GM18505 (cell line): ENCODE measurements at regions not wholly inside any gene's neighbourhood (a gene's known extent, or its start where the extent isn't known, plus 50 kb on each side); places are given as distances from the start of the nearest gene placed in this dataset.
"Not testable (repeated sequence)": the region's sequence is repeated elsewhere in the genome, so short reads cannot be mapped to it uniquely, and the experiment has no call there.

Source experiments
- ATAC-seq: cut with Tn5 transposase; IDR thresholded peaks from one replicate; pipeline ENCODE4 v1.9.1; 2021; ENCODE audit not compliant: unreplicated experiment
- POLR2A ChIP-seq: IDR thresholded peaks from 4 replicates; pipeline ENCODE4 v1.6.1; 2011; ENCODE audit warnings: borderline replicate concordance; ENCODE audit not compliant: insufficient read depth, insufficient read length; ENCODE audit errors: extremely low read depth

DNA sequence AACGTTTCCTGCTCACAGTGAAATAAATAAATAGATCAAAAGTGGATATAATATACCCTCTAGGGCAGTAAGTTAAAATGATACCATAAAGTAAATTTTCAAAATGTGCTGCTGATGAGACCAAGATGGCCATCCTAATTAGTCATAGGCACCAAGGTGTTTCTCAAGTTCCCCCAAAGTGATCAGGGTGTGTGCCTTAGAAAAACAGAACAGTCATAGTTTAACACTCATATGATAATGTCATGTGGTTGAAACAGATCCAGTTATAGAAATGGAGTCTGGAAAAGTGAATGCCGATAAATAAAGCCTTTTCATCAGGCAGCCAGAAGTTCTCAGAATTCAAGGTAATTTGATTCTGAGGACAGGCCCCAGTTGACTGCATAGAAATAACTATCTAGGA lies 161.5 kb upstream of the CDKN2B start:
- no peak for TF ChIP-seq POLR2A
- ATAC-seq = peak; percentile 26

DNA sequence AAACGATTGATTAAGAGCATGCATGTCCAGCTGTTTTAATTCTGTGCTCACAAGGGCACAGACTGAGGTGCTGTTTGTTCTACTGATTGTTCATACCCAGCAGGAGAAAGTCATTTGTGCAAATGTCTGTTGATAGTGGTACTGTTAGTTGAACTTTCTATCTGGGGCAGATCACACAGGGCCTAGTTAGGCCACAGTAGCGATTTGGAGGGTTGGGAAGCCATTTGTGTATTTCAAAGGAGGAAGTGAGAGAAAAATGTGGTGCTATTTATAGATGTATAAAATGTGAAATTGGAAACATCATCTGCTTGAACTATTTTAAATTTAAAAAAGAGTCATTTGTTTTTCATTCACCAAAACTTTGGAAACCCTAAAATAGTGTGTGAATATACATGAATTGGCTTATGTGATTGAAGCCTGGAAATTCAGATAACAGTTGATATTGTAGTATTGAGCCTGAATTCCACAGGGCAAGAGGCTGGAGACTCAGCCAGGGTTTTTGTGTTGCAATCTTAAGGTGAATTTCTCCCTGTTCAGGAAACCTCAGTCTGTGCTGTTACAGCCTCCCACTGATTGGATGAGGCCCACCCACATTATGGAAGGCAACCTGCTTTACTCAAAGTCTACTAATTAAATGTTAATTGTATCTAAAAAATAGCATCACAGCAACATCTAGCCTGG lies 162.0 kb upstream of the CDKN2B start:
- peak; percentile 88 for ATAC-seq

GRCh38 chr9:22171691-22172090 lies 162.6 kb upstream of the CDKN2B start:
- no peak for TF ChIP-seq POLR2A
- ATAC-seq = no peak

More for the DNA sequence above, 162.0 kb upstream of the CDKN2B start:
- no peak for TF ChIP-seq POLR2A

DNA sequence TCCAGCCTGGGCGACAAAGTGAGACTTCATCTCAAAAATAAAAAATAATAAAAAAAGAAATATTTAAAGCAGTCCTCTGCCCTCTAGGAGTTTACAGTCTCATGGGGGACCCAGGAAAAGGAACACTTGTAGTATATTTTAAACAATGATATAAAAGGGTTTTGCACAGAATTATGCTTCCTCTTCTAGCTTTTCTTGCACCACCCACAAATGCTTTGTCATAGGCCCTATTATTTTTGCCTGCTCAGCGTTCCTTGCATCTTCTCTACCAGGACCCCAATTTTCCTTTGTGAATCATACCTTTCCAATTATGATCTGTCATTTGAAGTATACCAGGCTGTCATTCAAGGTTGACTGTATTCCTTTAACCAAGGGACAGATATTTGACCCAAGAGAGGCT lies 164.8 kb upstream of the CDKN2B start:
- no peak for TF ChIP-seq POLR2A
- no peak for ATAC-seq

DNA sequence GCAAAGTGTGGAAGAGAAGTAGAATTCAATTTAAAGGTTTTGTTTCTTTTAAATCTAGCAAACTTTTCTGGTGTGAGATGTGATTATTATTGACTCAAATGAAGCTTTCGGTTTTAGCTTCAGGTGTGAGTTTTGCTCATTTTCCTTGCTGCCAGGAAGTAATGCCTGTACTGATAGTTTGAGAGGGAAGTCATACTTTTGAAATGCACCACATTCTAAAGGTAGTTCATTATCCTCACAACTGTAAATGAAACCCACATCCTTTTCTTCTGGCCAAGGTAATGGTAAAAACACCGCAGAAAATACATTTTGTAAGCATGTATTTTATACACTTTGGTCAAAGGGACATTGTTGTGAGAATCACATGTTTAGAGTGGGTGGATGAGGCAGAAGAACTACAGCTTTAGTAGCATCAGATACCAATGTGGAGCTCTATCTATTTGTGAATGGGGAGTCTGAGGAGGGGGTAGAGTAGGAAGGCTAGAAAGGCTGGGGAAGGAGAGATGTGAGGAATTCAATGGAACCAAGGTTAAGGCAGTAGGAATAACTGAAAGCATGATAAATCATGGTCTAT lies 167.0 kb upstream of the CDKN2B start:
- ATAC-seq = peak; percentile 75
- no peak for TF ChIP-seq POLR2A

GRCh38 chr9:22181021-22181420 lies 171.9 kb upstream of the CDKN2B start:
- not testable (repeated sequence) for ATAC-seq

GRCh38 chr9:22189471-22189870 lies 180.4 kb upstream of the CDKN2B start:
- no peak for TF ChIP-seq POLR2A
- no peak for ATAC-seq

DNA sequence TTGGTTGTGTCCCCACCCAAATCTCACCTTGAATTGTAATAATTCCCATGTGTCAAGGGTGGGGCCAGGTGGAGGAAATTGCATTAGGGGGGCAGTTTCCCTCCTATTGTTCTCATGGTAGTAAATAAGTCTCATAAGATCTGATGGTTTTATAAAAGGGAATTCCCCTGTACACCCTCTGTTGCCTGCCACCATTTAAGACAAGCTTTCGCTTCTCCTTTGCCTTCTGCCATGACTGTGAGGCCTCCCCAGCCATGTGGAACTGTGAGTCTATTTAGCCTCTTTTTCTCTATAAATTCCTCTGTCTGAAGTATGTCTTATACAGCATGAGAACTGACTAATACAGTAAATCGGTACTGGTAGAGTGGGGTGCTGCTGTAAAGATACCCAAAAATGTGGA lies 187.9 kb upstream of the CDKN2B start:
- peak; percentile 96 for ATAC-seq

GRCh38 chr9:22198681-22199080 lies 189.6 kb upstream of the CDKN2B start:
- no peak for TF ChIP-seq POLR2A

GRCh38 chr9:22201256-22201655 lies 192.2 kb upstream of the CDKN2B start:
- TF ChIP-seq POLR2A = no peak
- no peak for ATAC-seq

More at GRCh38 chr9:22198681-22199080, 189.6 kb upstream of the CDKN2B start:
- ATAC-seq = no peak

DNA sequence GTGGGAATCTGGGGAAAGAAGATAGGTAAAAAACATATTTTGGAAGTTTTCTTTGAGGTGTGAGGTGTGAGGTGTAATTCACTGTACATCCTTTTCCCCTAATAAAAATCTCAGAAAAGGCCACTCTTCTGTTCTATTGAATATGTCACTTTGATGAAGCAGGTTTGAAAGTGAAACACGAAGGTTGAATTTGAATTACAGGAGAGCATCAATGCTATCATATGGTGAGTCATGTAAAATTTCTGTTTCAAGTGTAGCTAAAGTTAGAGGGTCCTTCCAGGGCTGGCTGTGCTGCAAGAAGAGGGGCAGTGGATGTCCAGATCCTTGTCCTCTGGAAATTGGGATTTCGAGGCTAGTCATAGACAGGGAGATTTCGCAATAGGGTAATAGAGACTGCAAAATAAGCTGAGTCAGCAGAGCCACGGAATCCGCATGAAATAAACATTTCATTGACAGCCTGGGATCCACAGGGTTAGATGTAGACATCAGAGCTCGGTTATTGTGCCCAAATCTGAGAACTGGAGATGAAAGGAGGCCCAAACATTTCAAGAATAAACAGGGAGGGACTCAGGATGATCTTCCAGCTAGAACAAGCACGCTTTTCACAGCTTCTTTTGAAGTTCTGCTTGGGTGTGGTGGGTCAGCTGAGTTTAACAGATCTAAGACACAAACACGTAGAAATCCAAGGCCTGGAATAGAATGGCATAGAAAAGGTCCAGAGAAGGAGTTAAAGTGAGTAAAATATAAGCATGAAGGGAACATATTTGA lies 194.4 kb upstream of the CDKN2B start:
- no peak for ATAC-seq

GRCh38 chr9:22204240-22204639 lies 195.1 kb upstream of the CDKN2B start:
- TF ChIP-seq POLR2A = no peak
- no peak for ATAC-seq

More for the DNA sequence above, 194.4 kb upstream of the CDKN2B start:
- no peak for TF ChIP-seq POLR2A

DNA sequence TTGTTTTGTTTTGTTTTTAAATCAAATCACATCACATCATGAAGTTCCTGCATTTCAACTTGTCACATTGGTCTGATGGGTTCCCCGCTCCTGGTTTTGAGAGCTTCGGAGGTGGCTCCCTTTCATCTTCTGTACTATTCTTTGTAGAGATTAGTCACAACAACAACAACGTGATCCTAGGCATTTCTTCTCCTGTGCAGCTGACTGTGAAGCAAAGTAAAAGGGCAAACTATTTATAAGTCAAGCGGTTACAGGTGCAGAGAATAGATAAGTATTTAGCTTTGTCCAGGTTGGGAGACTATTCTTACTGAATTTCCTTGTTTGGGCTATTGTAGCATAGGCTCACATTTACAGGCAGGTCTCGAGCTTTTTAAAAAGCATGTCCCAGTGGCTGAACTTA lies 197.7 kb upstream of the CDKN2B start:
- TF ChIP-seq POLR2A = no peak
- ATAC-seq = peak; percentile 48
